Muscle layer of duodenum (tissue), 2 donors: ENCODE measurements at regions not wholly inside any gene's neighbourhood (a gene's known extent, or its start where the extent isn't known, plus 50 kb on each side); places are given as distances from the start of the nearest gene placed in this dataset.
"Not testable (repeated sequence)": the region's sequence is repeated elsewhere in the genome, so short reads cannot be mapped to it uniquely, and the experiment has no call there.

ENCODE experiments used
- H3K27ac ChIP-seq: one replicate; pipeline ENCODE4 v1.7.0; 2013; ENCODE audit warnings: mild to moderate bottlenecking, low read length
- H3K27me3 ChIP-seq: one replicate; pipeline ENCODE4 v1.7.0; 2013; ENCODE audit warnings: low read depth, mild to moderate bottlenecking, control low read depth, low read length
- H3K36me3 ChIP-seq, 2 donors: one replicate each; pipeline ENCODE4 v1.7.0; 2013; ENCODE audit warnings: low read length in 2 of 2, control low read depth in 1 of 2, mild to moderate bottlenecking in 1 of 2; ENCODE audit not compliant: insufficient read depth in 2 of 2, control insufficient read depth in 1 of 2
- H3K4me1 ChIP-seq, 2 donors: one replicate each; pipeline ENCODE4 v1.7.0; 2013; ENCODE audit warnings: low read length in 2 of 2, mild to moderate bottlenecking in 2 of 2, control low read depth in 1 of 2, moderate library complexity in 1 of 2; ENCODE audit not compliant: insufficient read depth in 2 of 2, control insufficient read depth in 1 of 2
- H3K4me3 ChIP-seq, 2 donors: one replicate each; pipeline ENCODE4 v1.7.0; 2013; ENCODE audit warnings: low read length in 2 of 2, low read depth in 1 of 2, mild to moderate bottlenecking in 1 of 2
- H3K9me3 ChIP-seq, 2 donors: one replicate each; pipeline ENCODE4 v1.7.0; 2013; ENCODE audit warnings: low read length in 2 of 2, control low read depth in 1 of 2, mild to moderate bottlenecking in 1 of 2; ENCODE audit not compliant: control insufficient read depth in 1 of 2
- donor health status: healthy.

DNA sequence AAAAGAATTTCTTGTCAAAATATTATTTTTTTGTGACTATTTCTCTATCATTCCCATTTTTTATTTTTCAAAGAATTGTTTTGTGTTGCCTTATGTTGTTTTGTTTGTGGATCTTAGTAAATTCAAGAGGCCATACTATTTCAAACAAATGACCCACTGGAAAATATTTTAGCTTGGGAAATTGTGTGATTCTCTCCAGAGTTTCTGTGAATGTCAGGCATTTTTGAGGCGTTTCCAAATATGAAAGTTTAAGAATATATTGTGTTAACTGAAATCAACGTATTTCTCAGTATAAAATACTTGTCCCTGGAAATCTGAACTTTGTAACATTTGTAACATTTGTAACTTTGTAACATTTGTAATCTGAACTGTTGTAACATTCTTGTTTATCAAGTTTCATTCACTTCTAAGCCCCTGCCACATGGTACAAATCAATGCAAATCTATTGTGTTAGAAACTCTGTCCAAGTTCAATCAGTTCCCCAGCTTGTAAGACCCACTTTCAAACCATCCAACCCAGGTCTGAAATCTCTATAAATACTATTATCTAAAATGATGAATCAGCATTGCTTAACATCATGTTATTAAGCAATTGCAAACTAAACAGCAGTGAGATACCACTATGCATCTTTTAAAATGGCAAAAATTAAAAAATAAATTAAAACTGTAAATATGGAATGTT, 465.4 kb upstream of the GRID2 start:
- Histone ChIP-seq H3K9me3 (peaks cover under 1 to 2% of the 10 kb centered on the region in 2 donors), H3K27ac (no peak overlapping the region), H3K27me3 (no peaks in the 10 kb centered on the region), H3K4me3 (no peak overlapping the region), H3K4me1 (no peaks in the 10 kb centered on the region), H3K36me3 (no peaks in the 10 kb centered on the region)

DNA sequence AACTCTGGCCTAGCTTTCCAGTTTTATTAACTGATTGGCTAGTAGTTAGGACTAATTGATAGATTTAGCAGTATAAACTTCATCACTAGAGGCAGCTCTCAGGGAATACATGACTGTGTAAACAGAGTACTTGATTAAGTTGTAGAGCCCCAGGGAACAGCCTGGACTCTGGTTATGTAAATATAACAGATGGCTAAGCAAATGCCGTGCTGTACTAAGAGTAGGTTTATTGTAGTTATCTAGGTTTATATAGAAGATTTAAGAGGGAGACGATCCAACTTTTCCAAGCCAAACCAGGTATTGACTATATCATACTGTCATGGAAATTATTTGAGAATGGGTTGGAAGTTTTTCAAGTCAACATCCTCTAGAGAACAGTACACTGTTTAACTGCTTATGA, 463.4 kb upstream of the GRID2 start:
- no peaks in the 10 kb centered on the region for H3K4me1 ChIP-seq
- no peaks in the 10 kb centered on the region for H3K9me3 ChIP-seq
- H3K27me3 ChIP-seq, result no peaks in the 10 kb centered on the region

DNA sequence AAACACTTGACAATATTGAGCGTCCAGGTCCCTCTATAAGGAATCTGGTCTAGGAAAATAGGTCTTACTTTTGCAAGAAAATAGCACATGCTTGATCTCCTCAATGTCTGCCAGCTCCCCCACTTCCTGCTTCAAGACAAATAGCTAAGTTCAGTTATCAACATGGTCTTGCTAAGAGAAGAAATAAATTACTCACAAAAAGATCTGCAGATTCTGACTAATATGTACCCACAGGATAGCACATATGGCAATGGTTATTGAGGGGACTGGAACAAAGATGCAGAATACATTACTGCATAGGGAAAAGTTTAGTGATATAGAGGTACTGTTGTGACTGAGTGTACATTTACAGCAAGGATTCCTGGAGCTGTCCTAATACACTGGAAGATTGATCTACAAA, 457.5 kb upstream of the GRID2 start:
- H3K4me3 ChIP-seq, result no peak overlapping the region
- H3K4me1 ChIP-seq, result no peaks in the 10 kb centered on the region
- no peaks in the 10 kb centered on the region for H3K36me3 ChIP-seq
- no peak overlapping the region for H3K27ac ChIP-seq
- no peaks in the 10 kb centered on the region for H3K9me3 ChIP-seq
- H3K27me3 ChIP-seq, result no peaks in the 10 kb centered on the region

More for the DNA sequence above, 463.4 kb upstream of the GRID2 start:
- H3K36me3 ChIP-seq, result no peaks in the 10 kb centered on the region
- no peak overlapping the region for H3K4me3 ChIP-seq
- no peak overlapping the region for H3K27ac ChIP-seq

DNA sequence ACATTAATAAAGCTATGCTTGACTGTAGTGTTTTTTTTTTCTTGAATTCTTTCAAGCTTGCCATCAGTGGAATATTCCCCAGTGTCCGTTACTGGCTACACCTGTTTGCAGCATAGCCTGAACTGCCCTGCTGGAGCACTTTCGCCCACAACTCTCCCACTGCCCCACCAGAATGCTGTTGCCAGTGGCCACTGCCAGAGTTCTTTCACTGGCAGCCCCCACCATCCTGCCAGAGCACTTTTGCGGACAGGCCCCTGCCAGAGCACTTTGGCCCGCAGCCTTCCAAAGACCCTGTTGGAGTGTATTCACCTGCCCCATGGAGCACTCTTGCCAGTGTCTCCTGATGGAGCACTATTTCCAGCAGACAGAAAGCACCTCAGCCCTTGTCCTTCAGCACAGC, 452.3 kb upstream of the GRID2 start:
- no peaks in the 10 kb centered on the region for H3K9me3 ChIP-seq
- no peak overlapping the region for H3K27ac ChIP-seq
- H3K4me3 ChIP-seq, result no peak overlapping the region
- H3K4me1 ChIP-seq, result no peaks in the 10 kb centered on the region
- no peaks in the 10 kb centered on the region for H3K36me3 ChIP-seq
- no peaks in the 10 kb centered on the region for H3K27me3 ChIP-seq

DNA sequence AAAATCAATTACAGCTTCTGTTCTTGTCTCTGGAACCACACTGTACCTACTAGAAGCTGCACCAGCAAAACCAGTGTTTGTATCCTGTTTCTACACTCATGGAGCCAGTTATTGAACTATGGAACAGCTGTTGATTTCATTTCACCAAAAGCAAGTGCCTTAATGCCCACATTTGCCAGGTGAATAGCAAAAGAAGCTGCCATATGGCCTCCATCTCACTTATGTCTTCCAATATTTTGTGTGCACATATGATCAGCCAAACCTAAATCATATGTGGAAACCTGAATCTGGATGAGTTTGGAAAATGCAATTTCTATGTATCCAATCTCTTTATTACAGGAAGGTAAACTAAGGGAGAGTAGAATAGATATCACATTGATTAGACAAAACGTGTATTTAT, 415.8 kb upstream of the GRID2 start:
- Histone ChIP-seq H3K36me3 (no peaks in the 10 kb centered on the region), H3K4me1 (no peaks in the 10 kb centered on the region), H3K4me3 (no peak overlapping the region), H3K9me3 (no peaks in the 10 kb centered on the region), H3K27me3 (no peaks in the 10 kb centered on the region), H3K27ac (no peak overlapping the region)

DNA sequence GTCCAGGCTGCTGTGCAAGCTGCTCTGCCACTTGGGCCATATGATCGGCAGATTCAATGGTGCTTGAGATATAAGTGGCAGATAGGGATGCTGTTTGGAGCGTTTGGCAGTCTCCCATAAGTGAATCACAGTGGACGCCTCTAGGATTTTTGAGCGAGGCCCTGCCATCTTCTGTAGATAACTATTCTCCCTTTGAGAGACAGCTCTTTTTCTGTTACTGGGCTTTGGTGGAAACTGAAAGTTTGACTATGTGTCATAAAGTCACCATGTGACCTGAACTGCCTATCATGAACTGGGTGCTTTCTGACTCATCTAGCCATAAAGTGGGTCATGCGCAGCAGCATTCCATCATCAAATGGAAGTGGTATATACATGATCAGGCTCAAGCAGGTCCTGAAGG, 412.5 kb upstream of the GRID2 start:
- H3K4me1 ChIP-seq, H3K36me3 ChIP-seq, H3K9me3 ChIP-seq, H3K4me3 ChIP-seq, H3K27me3 ChIP-seq, H3K27ac ChIP-seq: not testable (repeated sequence)

DNA sequence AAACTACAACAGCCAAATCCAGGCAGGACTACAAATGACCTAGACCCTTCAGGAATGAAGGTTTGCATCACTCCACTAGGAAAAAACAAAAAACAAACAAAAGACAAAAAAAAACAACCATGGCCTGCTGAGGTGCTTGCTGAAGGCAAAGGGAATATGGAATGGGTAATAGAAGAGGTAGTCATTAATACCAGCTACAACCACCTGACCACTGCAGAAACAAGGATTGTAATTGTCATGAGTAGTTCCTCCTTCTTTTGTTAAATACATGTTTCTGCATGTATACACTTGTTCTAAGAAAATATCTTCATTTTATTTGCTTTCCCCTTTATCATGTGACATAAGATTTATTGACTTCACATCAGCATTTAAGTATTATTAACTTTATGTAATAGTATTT, 409.8 kb upstream of the GRID2 start:
- Histone ChIP-seq H3K9me3 (no peaks in the 10 kb centered on the region), H3K4me1 (no peaks in the 10 kb centered on the region), H3K27ac (no peak overlapping the region), H3K27me3 (no peaks in the 10 kb centered on the region), H3K4me3 (no peak overlapping the region), H3K36me3 (no peaks in the 10 kb centered on the region)

DNA sequence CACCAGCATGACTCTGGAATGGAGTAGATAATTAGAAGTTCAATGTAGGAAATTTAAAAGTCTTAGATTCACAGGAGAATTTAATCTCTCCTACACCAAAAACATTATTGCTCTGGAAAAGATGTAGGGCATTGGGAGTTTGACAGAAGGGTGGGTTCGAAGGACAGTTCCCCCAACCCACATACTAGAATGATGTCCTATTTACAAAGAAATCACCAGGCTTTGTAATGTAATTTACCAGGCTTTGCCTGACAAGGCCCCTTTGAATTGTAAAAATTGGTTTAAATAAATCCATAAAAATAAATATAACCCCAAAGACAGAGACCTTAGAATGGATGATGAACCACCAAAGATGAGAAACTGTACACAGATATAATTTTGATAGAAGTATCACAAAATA, 399.2 kb upstream of the GRID2 start:
- H3K27ac ChIP-seq, result no peak overlapping the region
- no peaks in the 10 kb centered on the region for H3K9me3 ChIP-seq
- H3K36me3 ChIP-seq, result no peaks in the 10 kb centered on the region
- H3K4me1 ChIP-seq, result no peaks in the 10 kb centered on the region
- no peak overlapping the region for H3K4me3 ChIP-seq
- no peaks in the 10 kb centered on the region for H3K27me3 ChIP-seq

DNA sequence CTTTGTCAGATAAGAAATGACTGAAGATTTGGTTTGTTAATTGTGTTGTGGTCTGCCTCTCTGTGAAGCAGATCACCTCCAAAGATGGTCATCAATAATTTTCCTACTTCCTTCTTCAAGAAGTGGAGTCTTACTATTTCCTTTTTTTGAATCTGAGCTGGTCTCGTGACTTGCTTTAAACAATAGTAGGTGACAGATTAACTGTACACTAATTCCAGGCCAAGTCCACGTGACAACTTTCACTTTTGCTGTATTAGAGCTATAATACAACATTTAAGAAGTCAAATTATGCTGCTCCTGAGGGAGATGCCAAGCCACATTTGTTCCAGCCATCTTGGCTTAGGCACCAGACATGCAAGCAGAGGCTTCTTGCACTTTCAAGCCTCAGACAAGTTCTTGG, 393.8 kb upstream of the GRID2 start:
- Histone ChIP-seq H3K36me3 (no peaks in the 10 kb centered on the region), H3K9me3 (no peaks in the 10 kb centered on the region), H3K4me1 (no peaks in the 10 kb centered on the region), H3K27me3 (no peaks in the 10 kb centered on the region), H3K4me3 (no peak overlapping the region), H3K27ac (no peak overlapping the region)

DNA sequence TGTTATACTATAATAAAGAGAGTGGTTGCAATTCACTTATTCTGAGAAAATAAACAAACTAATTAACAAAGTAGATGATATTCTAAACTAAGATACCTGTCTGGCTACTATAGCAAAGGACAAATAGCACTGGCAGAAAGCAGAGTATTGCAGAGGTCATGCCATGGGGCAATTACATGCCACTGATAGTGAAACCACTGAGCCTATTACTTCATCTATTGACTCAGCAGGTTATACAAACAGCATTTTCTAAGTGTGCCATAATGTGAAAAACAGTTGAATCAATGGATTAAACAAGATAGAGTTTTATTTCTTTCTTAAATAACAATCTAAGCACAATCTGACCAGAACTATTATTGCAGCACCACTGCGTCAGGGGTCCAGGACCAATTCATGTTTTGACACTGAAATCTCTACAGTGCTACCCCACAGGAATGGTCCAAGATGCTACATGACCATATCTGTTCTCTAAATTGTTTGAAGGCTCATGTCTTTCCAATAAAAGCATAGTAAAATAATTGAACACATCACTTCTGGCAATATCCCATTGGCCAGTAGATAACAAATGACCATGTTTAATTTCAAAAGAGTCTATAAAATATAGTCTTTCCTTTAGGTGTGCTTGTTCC, 389.5 kb upstream of the GRID2 start:
- H3K9me3 ChIP-seq, result no peaks in the 10 kb centered on the region
- no peaks in the 10 kb centered on the region for H3K27me3 ChIP-seq
- H3K27ac ChIP-seq, result no peak overlapping the region
- no peaks in the 10 kb centered on the region for H3K36me3 ChIP-seq
- no peak overlapping the region for H3K4me3 ChIP-seq
- no peaks in the 10 kb centered on the region for H3K4me1 ChIP-seq

DNA sequence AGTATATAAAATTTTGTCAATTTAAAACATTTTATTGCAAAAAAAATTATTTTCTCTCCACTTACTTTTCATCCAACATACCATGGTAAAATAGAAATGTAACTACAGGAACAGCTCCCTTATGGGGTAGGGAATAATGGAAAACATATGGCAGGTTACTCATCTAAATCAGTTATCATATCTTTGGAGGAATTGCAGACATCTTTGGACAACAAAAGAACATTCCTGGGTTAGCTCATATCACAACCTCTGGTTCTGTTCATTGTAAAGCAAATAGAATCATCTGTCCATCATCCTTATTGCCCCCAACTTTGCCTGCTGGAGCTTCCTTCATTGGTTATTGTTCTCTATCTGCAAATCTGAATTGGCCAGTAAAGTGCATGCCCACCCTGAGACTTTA, 387.5 kb upstream of the GRID2 start:
- H3K9me3 ChIP-seq, result no peaks in the 10 kb centered on the region
- H3K27me3 ChIP-seq, result no peaks in the 10 kb centered on the region

DNA sequence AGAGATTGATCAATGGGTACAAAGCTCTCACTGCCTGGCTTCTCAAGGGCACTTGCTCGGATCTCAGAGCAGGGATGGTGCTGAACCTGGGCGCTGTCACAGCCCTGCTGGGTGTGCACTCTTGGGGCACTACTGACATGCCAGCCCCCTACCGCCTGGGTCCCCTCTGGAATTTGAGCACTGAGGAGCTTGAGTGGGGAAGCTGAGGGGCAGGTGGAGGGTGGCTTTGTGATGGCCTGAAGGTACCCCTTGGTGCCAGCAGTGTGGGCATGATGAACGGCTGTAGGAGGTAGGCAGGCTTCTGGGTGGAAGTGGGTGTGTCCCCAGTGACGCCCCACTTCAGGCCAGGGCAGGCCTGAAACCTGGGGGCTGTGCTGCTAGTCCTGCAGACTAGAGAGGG, 379.1 kb upstream of the GRID2 start:
- Histone ChIP-seq H3K4me1 (no peaks in the 10 kb centered on the region), H3K36me3 (no peaks in the 10 kb centered on the region), H3K27ac (no peak overlapping the region), H3K9me3 (no peaks in the 10 kb centered on the region), H3K4me3 (no peak overlapping the region), H3K27me3 (no peaks in the 10 kb centered on the region)

More for the DNA sequence above, 387.5 kb upstream of the GRID2 start:
- Histone ChIP-seq H3K4me1 (no peaks in the 10 kb centered on the region), H3K36me3 (no peaks in the 10 kb centered on the region), H3K4me3 (no peak overlapping the region), H3K27ac (no peak overlapping the region)
